ENCODE measurements at regions not wholly inside any gene's neighbourhood (a gene's known extent, or its start where the extent isn't known, plus 50 kb on each side); places are given as distances from the start of the nearest gene placed in this dataset.
"Not testable (repeated sequence)": the region's sequence is repeated elsewhere in the genome, so short reads cannot be mapped to it uniquely, and the experiment has no call there.

GRCh38 chr7:98794453-98794852 lies 75.4 kb downstream of the TMEM130 start:
- TF ChIP-seq EZH2 (IDR thresholded peaks at IDR 0.05; ENCODE audit: borderline replicate concordance, insufficient read depth, low read depth, low read length, poor library complexity, severe bottlenecking); CTCF (IDR thresholded peaks at IDR 0.05): not testable (repeated sequence)
